Adrenal gland (tissue), 5 donors: ENCODE measurements at regions not wholly inside any gene's neighbourhood (a gene's known extent, or its start where the extent isn't known, plus 50 kb on each side); places are given as distances from the start of the nearest gene placed in this dataset.
"Not testable (repeated sequence)": the region's sequence is repeated elsewhere in the genome, so short reads cannot be mapped to it uniquely, and the experiment has no call there.

Experiments
- POLR2A ChIP-seq, 2 donors: fragments of 450-650 bp; IDR thresholded peaks; one replicate each; pipeline ENCODE4 v1.6.1; 2017; ENCODE audit warnings: antibody characterized with exemption in 2 of 2, mild to moderate bottlenecking in 2 of 2, moderate library complexity in 1 of 2
- TF ChIP-seq, protein P1 (sequence below), 6 experiments: fragments of 450-650 bp in 4 of 6; fragments of 200-600 bp in 2 of 6; sonication (generic) in 1 of 6; IDR thresholded peaks; 1 replicate in 5 of 6; 2 replicates in 1 of 6; pipeline versions ENCODE4 v1.5.1 to v1.8.0; 2016 to 2021; ENCODE audit warnings: antibody characterized with exemption in 6 of 6, mild to moderate bottlenecking in 2 of 6, moderate library complexity in 1 of 6
- donor health status: DM: no; HTN: no; CAD: no.

DNA sequence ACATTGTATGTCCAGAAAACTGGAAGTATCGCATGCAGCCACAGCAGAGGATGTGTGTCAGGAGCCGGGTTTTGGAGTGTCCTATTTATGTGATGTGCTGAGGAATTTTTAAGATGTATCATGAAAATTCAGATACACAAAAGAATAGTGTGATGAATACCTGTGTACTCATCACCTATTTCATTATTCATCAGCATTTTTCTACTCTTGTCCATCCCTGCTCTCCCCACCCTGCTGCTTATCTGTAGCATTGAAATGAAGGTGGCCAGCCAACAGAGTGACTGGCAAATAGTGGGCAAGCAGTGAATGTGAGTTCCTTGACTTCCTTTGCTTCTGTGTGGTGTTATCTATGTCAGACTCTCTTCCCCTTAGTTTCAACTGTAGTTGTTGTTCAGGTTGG is 108.7 kb upstream of the NUTM2F start:
- TF ChIP-seq, protein P1, sequence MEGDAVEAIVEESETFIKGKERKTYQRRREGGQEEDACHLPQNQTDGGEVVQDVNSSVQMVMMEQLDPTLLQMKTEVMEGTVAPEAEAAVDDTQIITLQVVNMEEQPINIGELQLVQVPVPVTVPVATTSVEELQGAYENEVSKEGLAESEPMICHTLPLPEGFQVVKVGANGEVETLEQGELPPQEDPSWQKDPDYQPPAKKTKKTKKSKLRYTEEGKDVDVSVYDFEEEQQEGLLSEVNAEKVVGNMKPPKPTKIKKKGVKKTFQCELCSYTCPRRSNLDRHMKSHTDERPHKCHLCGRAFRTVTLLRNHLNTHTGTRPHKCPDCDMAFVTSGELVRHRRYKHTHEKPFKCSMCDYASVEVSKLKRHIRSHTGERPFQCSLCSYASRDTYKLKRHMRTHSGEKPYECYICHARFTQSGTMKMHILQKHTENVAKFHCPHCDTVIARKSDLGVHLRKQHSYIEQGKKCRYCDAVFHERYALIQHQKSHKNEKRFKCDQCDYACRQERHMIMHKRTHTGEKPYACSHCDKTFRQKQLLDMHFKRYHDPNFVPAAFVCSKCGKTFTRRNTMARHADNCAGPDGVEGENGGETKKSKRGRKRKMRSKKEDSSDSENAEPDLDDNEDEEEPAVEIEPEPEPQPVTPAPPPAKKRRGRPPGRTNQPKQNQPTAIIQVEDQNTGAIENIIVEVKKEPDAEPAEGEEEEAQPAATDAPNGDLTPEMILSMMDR (IDR thresholded peaks at IDR 0.05), result not testable (repeated sequence)
- not testable (repeated sequence) for TF ChIP-seq POLR2A (IDR thresholded peaks at IDR 0.05)
